ENCODE measurements at regions not wholly inside any gene's neighbourhood (a gene's known extent, or its start where the extent isn't known, plus 50 kb on each side); places are given as distances from the start of the nearest gene placed in this dataset.
"Not testable (repeated sequence)": the region's sequence is repeated elsewhere in the genome, so short reads cannot be mapped to it uniquely, and the experiment has no call there.

- no peak for DNase-seq (ENCODE audit: low read depth)
Observed at GRCh38 chr10:9510626-9511025, 1456.1 kb downstream of the GATA3 start.

GRCh38 chr10:9515922-9516321, 1461.4 kb downstream of the GATA3 start:
- DNase-seq (ENCODE audit: low read depth), result no peak

- no peak for DNase-seq (ENCODE audit: low read depth)
Observed at GRCh38 chr10:9535744-9536143, 1481.3 kb downstream of the GATA3 start.

- no peak for DNase-seq (ENCODE audit: low read depth)
Observed at GRCh38 chr10:9545073-9545472, 1472.6 kb upstream of the CELF2 start.

GRCh38 chr10:9547936-9548904, 1469.5 kb upstream of the CELF2 start:
- DNase-seq (ENCODE audit: low read depth), result no peak

GRCh38 chr10:9550810-9551209, 1466.9 kb upstream of the CELF2 start:
- DNase-seq (ENCODE audit: low read depth), result no peak

GRCh38 chr10:9554321-9554720, 1463.4 kb upstream of the CELF2 start:
- no peak for DNase-seq (ENCODE audit: low read depth)

- DNase-seq (ENCODE audit: low read depth), result no peak
Observed at GRCh38 chr10:9560976-9561375, 1456.7 kb upstream of the CELF2 start.

GRCh38 chr10:9561821-9562505, 1455.7 kb upstream of the CELF2 start:
- DNase-seq (ENCODE audit: low read depth), result no peak

- no peak for DNase-seq (ENCODE audit: low read depth)
Observed at GRCh38 chr10:9577746-9578145, 1439.9 kb upstream of the CELF2 start.

- DNase-seq (ENCODE audit: low read depth), result no peak
Observed at GRCh38 chr10:9579110-9579705, 1438.5 kb upstream of the CELF2 start.

GRCh38 chr10:9582803-9583202, 1434.9 kb upstream of the CELF2 start:
- DNase-seq (ENCODE audit: low read depth), result not testable (repeated sequence)

- peak; percentile 45 for DNase-seq (ENCODE audit: low read depth)
Observed at GRCh38 chr10:9596368-9596920, 1421.2 kb upstream of the CELF2 start.

GRCh38 chr10:9602998-9603397, 1414.7 kb upstream of the CELF2 start:
- no peak for DNase-seq (ENCODE audit: low read depth)

GRCh38 chr10:9603972-9604371, 1413.7 kb upstream of the CELF2 start:
- no peak for DNase-seq (ENCODE audit: low read depth)

- no peak for DNase-seq (ENCODE audit: low read depth)
Observed at GRCh38 chr10:9605231-9605630, 1412.4 kb upstream of the CELF2 start.

- DNase-seq (ENCODE audit: low read depth), result no peak
Observed at GRCh38 chr10:9608602-9609001, 1409.1 kb upstream of the CELF2 start.

GRCh38 chr10:9613338-9614075, 1404.2 kb upstream of the CELF2 start:
- no peak for DNase-seq (ENCODE audit: low read depth)

GRCh38 chr10:9615189-9615588, 1402.5 kb upstream of the CELF2 start:
- DNase-seq (ENCODE audit: low read depth), result no peak

GRCh38 chr10:9621216-9621615, 1396.5 kb upstream of the CELF2 start:
- DNase-seq (ENCODE audit: low read depth), result no peak

GRCh38 chr10:9625304-9625703, 1392.4 kb upstream of the CELF2 start:
- no peak for DNase-seq (ENCODE audit: low read depth)

GRCh38 chr10:9634466-9634865, 1383.2 kb upstream of the CELF2 start:
- peak; percentile 72 for DNase-seq (ENCODE audit: low read depth)
